ENCODE measurements at regions not wholly inside any gene's neighbourhood (a gene's known extent, or its start where the extent isn't known, plus 50 kb on each side); places are given as distances from the start of the nearest gene placed in this dataset.

DNA sequence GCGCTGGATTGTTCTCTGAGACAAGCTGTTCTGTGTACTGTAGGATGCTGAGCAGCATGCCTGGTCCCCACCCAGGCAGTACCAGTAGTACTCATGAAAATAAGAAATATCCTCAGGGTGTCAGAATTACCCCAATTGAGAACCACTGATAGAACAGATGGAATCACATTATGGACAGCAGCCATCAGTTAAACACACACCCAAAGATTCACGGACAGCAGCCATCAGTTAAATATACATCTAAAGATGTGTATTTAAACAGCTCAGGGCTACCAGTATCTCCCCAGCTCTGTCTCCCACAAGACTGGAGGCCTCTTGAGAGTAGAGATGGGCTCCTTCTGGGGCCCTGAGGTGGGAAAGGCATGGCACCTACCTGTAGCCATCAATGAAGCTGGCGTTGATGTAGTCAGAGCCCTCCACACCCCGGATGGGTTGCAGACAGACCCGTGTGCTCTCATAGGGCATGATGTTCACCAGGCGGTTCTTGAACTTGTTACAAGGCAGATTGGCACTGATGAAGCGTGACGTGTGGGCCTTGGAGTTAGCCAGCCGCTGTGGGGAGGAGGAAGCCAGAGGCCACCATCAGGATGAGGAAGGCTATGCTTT lies 129.3 kb downstream of the PTPRS start:
- no peak overlapping the region for H3K4ac ChIP-seq (replicated peaks; ENCODE audit: insufficient read length, low read depth, low read length)
- TF ChIP-seq TCF12 (IDR thresholded peaks at IDR 0.05; ENCODE audit: low read depth, low read length) (no peak), SIRT6 (IDR thresholded peaks at IDR 0.05; ENCODE audit: low read length) (no peak), KDM1A (IDR thresholded peaks at IDR 0.05; ENCODE audit: borderline replicate concordance, low read length) (peak; percentile 95), MAX (IDR thresholded peaks at IDR 0.05) (no peak), BCL11A (IDR thresholded peaks at IDR 0.05; ENCODE audit: low read depth in 2 of 2, low read length in 2 of 2) (no peak)
- TF ChIP-seq, protein P1, sequence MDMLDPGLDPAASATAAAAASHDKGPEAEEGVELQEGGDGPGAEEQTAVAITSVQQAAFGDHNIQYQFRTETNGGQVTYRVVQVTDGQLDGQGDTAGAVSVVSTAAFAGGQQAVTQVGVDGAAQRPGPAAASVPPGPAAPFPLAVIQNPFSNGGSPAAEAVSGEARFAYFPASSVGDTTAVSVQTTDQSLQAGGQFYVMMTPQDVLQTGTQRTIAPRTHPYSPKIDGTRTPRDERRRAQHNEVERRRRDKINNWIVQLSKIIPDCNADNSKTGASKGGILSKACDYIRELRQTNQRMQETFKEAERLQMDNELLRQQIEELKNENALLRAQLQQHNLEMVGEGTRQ (IDR thresholded peaks at IDR 0.05; ENCODE audit: low read length): no peak
- H3K23me2 ChIP-seq (ENCODE audit: low read depth, low read length): peaks cover 8% of the 10 kb centered on the region; the same call in 1 of the 2 replicates
- H3K4me1 ChIP-seq (replicated peaks in 1 of 4; ENCODE audit: control insufficient read depth in 3 of 4, insufficient read depth in 4 of 4, low read length in 3 of 4): no peaks in the 10 kb centered on the region
- peaks cover 4 to 24% of the 10 kb centered on the region in 2 experiments for H4K20me1 ChIP-seq (replicated peaks in 1 of 2; ENCODE audit: control insufficient read depth in 1 of 2, insufficient read depth in 2 of 2, low read length in 2 of 2)
- DNase-seq (ENCODE audit: low read depth in 1 of 2, low spot score in 2 of 2): no peak
- H3K27me3 ChIP-seq (replicated peaks in 1 of 4; ENCODE audit: control insufficient read depth in 3 of 4, extremely low read depth in 1 of 4, insufficient read depth in 3 of 4, low read length in 3 of 4): no peaks in the 10 kb centered on the region
- H4K8ac ChIP-seq (ENCODE audit: extremely low read depth, insufficient read depth, low read length): no peak overlapping the region
- no peak overlapping the region for H3K18ac ChIP-seq (ENCODE audit: extremely low read depth, low read length)
- H3K79me1 ChIP-seq (ENCODE audit: low read depth, low read length): no peaks in the 10 kb centered on the region; the same call in 1 of the 2 replicates
- H3K9me3 ChIP-seq (ENCODE audit: insufficient read depth in 2 of 2, low read depth in 1 of 2, low read length in 1 of 2): peaks cover 0 to 4% of the 10 kb centered on the region in 2 experiments; a peak in 1 of 4 replicates
- ChIA-PET POLR2A (ENCODE audit: partially characterized antibody) (interaction anchor here (0.8 kb wide), 1 partner anchor 18 kb away, joined by 4 read pairs; no protein-coding TSS in a partner anchor), CTCF (ENCODE audit: partially characterized antibody) (no interaction called here)
- no peak overlapping the region for H2AFZ ChIP-seq (ENCODE audit: low read length)
- H3K14ac ChIP-seq (ENCODE audit: insufficient read length): no peak overlapping the region
- no peak overlapping the region for H3K4me3 ChIP-seq (ENCODE audit: extremely low read depth in 1 of 4, insufficient read depth in 2 of 4, low read depth in 3 of 4, low read length in 4 of 4)
- H3K36me3 ChIP-seq (ENCODE audit: control insufficient read depth in 2 of 4, insufficient read depth in 4 of 4, low read length in 3 of 4): peaks cover 55 to 80% (median 76%) of the 10 kb centered on the region in 4 experiments
- no peak overlapping the region for H2BK20ac ChIP-seq (ENCODE audit: low read length)
- 95% methylated on average over 9 of the region's 9 CpGs; no CpG with 5 or more reads in 1 of the 2 experiments for WGBS, 2 experiments (ENCODE audit: extremely low coverage in 1 of 2, insufficient coverage in 1 of 2, insufficient read length in 1 of 2, insufficient replicate concordance in 2 of 2, low coverage in 1 of 2, low lambda C conversion rate in 2 of 2, missing lambda C conversion rate in 1 of 2)
- H2BK12ac ChIP-seq (ENCODE audit: low read depth, low read length): no peak overlapping the region
- no peak overlapping the region for H2BK15ac ChIP-seq (ENCODE audit: low read length)
- FAIRE-seq: no peak
- H2BK120ac ChIP-seq (replicated peaks; ENCODE audit: low read depth, low read length): no peak overlapping the region
- no peak overlapping the region for H4K5ac ChIP-seq (ENCODE audit: insufficient read length, low read depth, low read length)
- H4K91ac ChIP-seq (replicated peaks; ENCODE audit: insufficient read length, low read length): no peak overlapping the region
- no peak overlapping the region for H3K56ac ChIP-seq (replicated peaks; ENCODE audit: insufficient read length, low read depth, low read length)
- no peak overlapping the region for H2BK5ac ChIP-seq (ENCODE audit: low read depth, low read length)
- H3K27ac ChIP-seq (ENCODE audit: low read depth, low read length): no peak overlapping the region
- H3K4me2 ChIP-seq (ENCODE audit: insufficient read depth in 1 of 2, low read depth in 2 of 2, low read length in 2 of 2): no peak overlapping the region
- no peak overlapping the region for H2AK5ac ChIP-seq (ENCODE audit: low read depth, low read length)
- H3K79me2 ChIP-seq (ENCODE audit: control insufficient read depth in 1 of 2, insufficient read depth in 2 of 2, low read length in 2 of 2): no peaks in the 10 kb centered on the region
- no peak overlapping the region for H3K9ac ChIP-seq (replicated peaks in 1 of 4; ENCODE audit: extremely low read depth in 1 of 4, low read depth in 3 of 4, low read length in 3 of 4)
- no peak overlapping the region for H3K23ac ChIP-seq (ENCODE audit: insufficient read length)

All from H1 (cell line).